CD14-positive monocyte (primary cell): ENCODE measurements at regions not wholly inside any gene's neighbourhood (a gene's known extent, or its start where the extent isn't known, plus 50 kb on each side); places are given as distances from the start of the nearest gene placed in this dataset.

Source experiments
- DNase-seq, 3 donors: peaks; one replicate each; pipeline ENCODE4 v3.0.0-alpha.2; 2011 to 2022
- H2AFZ ChIP-seq: 2 replicates; pipeline ENCODE4 v1.6.0; 2012; ENCODE audit warnings: mild to moderate bottlenecking, low read depth, low read length, inconsistent platforms; ENCODE audit not compliant: insufficient read depth, poor library complexity, severe bottlenecking
- H3K27ac ChIP-seq, 2 donors: 1 replicate in 1 of 2; 2 replicates in 1 of 2; pipeline ENCODE4 v1.5.1; 2012 to 2013; ENCODE audit warnings: low read length in 2 of 2, control low read depth in 1 of 2, inconsistent platforms in 1 of 2, low read depth in 1 of 2, mild to moderate bottlenecking in 1 of 2
- H3K27me3 ChIP-seq, 2 donors: one replicate each; pipeline versions ENCODE4 v1.6.0 to v1.6.1; 2011 to 2013; ENCODE audit warnings: low read length in 2 of 2; ENCODE audit not compliant: control insufficient read depth in 2 of 2, insufficient read depth in 2 of 2
- H3K36me3 ChIP-seq, 2 donors: replicated peaks in 1 of 2; 1 replicate in 1 of 2; 2 replicates in 1 of 2; pipeline versions ENCODE4 v1.5.1 to v1.6.1; 2012 to 2013; ENCODE audit warnings: low read length in 2 of 2, control low read depth in 1 of 2, inconsistent platforms in 1 of 2, mild to moderate bottlenecking in 1 of 2; ENCODE audit not compliant: insufficient read depth in 2 of 2, control insufficient read depth in 1 of 2
- H3K4me1 ChIP-seq, 2 donors: 1 replicate in 1 of 2; 2 replicates in 1 of 2; pipeline versions ENCODE4 v1.5.1 to v1.6.1; 2012 to 2013; ENCODE audit warnings: low read length in 2 of 2, control low read depth in 1 of 2, inconsistent platforms in 1 of 2, mild to moderate bottlenecking in 1 of 2, moderate library complexity in 1 of 2; ENCODE audit not compliant: insufficient read depth in 2 of 2, control insufficient read depth in 1 of 2
- H3K4me2 ChIP-seq: replicated peaks from 2 replicates; pipeline ENCODE3; 2012; ENCODE audit warnings: low read length, moderate library complexity, mild to moderate bottlenecking; ENCODE audit not compliant: poor library complexity, severe bottlenecking; ENCODE audit errors: extremely low read depth
- H3K4me3 ChIP-seq, 3 experiments: fragments of 200-600 bp in 1 of 3; sonication (generic) in 1 of 3; replicated peaks in 1 of 3; 1 replicate in 2 of 3; 2 replicates in 1 of 3; pipeline ENCODE4 v1.5.1; 2011 to 2013; ENCODE audit warnings: low read length in 3 of 3, mild to moderate bottlenecking in 3 of 3, control low read depth in 2 of 3, low read depth in 2 of 3, inconsistent platforms in 1 of 3, moderate library complexity in 1 of 3
- H3K79me2 ChIP-seq: 2 replicates; pipeline ENCODE4 v1.6.0; 2012; ENCODE audit warnings: mild to moderate bottlenecking, control low read depth, inconsistent platforms, low read length, moderate library complexity; ENCODE audit not compliant: insufficient read depth
- H3K9ac ChIP-seq: 2 replicates; pipeline ENCODE4 v1.6.0; 2017; ENCODE audit warnings: low read length, mild to moderate bottlenecking; ENCODE audit not compliant: insufficient read depth, poor library complexity, severe bottlenecking
- H3K9me3 ChIP-seq, 2 donors: replicated peaks in 1 of 2; 1 replicate in 1 of 2; 2 replicates in 1 of 2; pipeline versions ENCODE4 v1.5.1 to v1.6.1; 2012 to 2013; ENCODE audit warnings: low read length in 2 of 2, control low read depth in 1 of 2; ENCODE audit not compliant: control insufficient read depth in 1 of 2, insufficient read depth in 1 of 2
- H4K20me1 ChIP-seq: 2 replicates; pipeline ENCODE4 v1.6.0; 2012; ENCODE audit warnings: mild to moderate bottlenecking, low read length, control low read depth, moderate library complexity; ENCODE audit not compliant: insufficient read depth
- H3K27ac Mint-ChIP-seq, 7 donors: one replicate each; pipeline ENCODE4 v1.8.0; 2020; ENCODE audit warnings: mild to moderate bottlenecking in 7 of 7, mixed read lengths in 7 of 7, moderate library complexity in 6 of 7, inconsistent platforms in 2 of 7
- H3K27me3 Mint-ChIP-seq, 3 donors: one replicate each; pipeline ENCODE4 v1.8.0; 2021 to 2022; ENCODE audit warnings: low read depth in 3 of 3, mild to moderate bottlenecking in 3 of 3, mixed read lengths in 3 of 3, moderate library complexity in 3 of 3, inconsistent platforms in 1 of 3
- H3K36me3 Mint-ChIP-seq, 2 donors: one replicate each; pipeline ENCODE4 v1.8.0; 2020; ENCODE audit warnings: mixed read lengths in 2 of 2, inconsistent platforms in 1 of 2, mild to moderate bottlenecking in 1 of 2
- H3K4me1 Mint-ChIP-seq: one replicate; pipeline ENCODE4 v1.8.0; 2020; ENCODE audit warnings: mild to moderate bottlenecking, mixed read lengths
- H3K4me3 Mint-ChIP-seq, 2 donors: one replicate each; pipeline ENCODE4 v1.8.0; 2020; ENCODE audit warnings: mild to moderate bottlenecking in 2 of 2, mixed read lengths in 2 of 2, moderate library complexity in 1 of 2
- H3K9me3 Mint-ChIP-seq, 7 donors: one replicate each; pipeline ENCODE4 v1.8.0; 2020 to 2022; ENCODE audit warnings: mixed read lengths in 7 of 7, mild to moderate bottlenecking in 6 of 7, moderate library complexity in 6 of 7, inconsistent platforms in 2 of 7
- CTCF ChIP-seq: fragments of 200-600 bp; IDR thresholded peaks from one replicate; pipeline ENCODE4 v1.8.0; 2022; ENCODE audit warnings: antibody characterized with exemption, mild to moderate bottlenecking
- WGBS: methylation state at CpG from one replicate; pipeline ENCODE4 v1.1.5; 2013; ENCODE audit warnings: missing lambda C conversion rate; ENCODE audit not compliant: insufficient coverage; 5-methylcytosine and 5-hydroxymethylcytosine counted together
- intact Hi-C, 2 donors: fragments of 100-400 bp; cut with micrococcal nuclease; formaldehyde crosslinking; loops; one replicate each; pipeline versions ENCODE4 v1.15.0 to v1.15.1; 2023

GRCh38 chr11:107116358-107116757, 98.1 kb upstream of the GUCY1A2 start:
- Histone ChIP-seq H3K27ac (no peak overlapping the region), H3K4me1 (no peaks in the 10 kb centered on the region), H3K36me3 (no peaks in the 10 kb centered on the region), H3K4me2 (no peak overlapping the region), H3K27me3 (no peaks in the 10 kb centered on the region), H3K4me3 (no peak overlapping the region), H4K20me1 (no peaks in the 10 kb centered on the region), H3K9me3 (peaks cover 10 to 15% of the 10 kb centered on the region in 2 donors), H3K9ac (no peak overlapping the region), H3K79me2 (no peaks in the 10 kb centered on the region), H2AFZ (no peak overlapping the region)
- no peaks in the 10 kb centered on the region for H3K27me3 Mint-ChIP-seq
- no peak overlapping the region for H3K27ac Mint-ChIP-seq
- H3K4me1 Mint-ChIP-seq = no peaks in the 10 kb centered on the region
- intact Hi-C loops = no loop called here
- no peaks in the 10 kb centered on the region for H3K36me3 Mint-ChIP-seq
- TF ChIP-seq CTCF = no peak
- H3K4me3 Mint-ChIP-seq = no peak overlapping the region
- no peak for DNase-seq
- H3K9me3 Mint-ChIP-seq = peaks cover 0 to 10% (median 6%) of the 10 kb centered on the region in 7 donors
- WGBS = no CpG with 5 or more reads among the region's 2 CpGs

- Mint-ChIP-seq H3K4me3 (no peak overlapping the region), H3K36me3 (no peaks in the 10 kb centered on the region), H3K27ac (no peak overlapping the region), H3K9me3 (peaks cover 0 to 20% (median 11%) of the 10 kb centered on the region in 7 donors), H3K27me3 (no peaks in the 10 kb centered on the region), H3K4me1 (no peaks in the 10 kb centered on the region)
- intact Hi-C loops = no loop called here
- Histone ChIP-seq H4K20me1 (no peaks in the 10 kb centered on the region), H2AFZ (no peak overlapping the region), H3K4me3 (no peak overlapping the region), H3K4me1 (no peaks in the 10 kb centered on the region), H3K4me2 (no peak overlapping the region), H3K27ac (no peak overlapping the region), H3K27me3 (no peaks in the 10 kb centered on the region), H3K36me3 (no peaks in the 10 kb centered on the region), H3K79me2 (no peaks in the 10 kb centered on the region), H3K9me3 (peaks cover 23 to 24% of the 10 kb centered on the region in 2 donors), H3K9ac (no peak overlapping the region)
- no peak for DNase-seq
- WGBS = 92% methylated on average over 5 of the region's 9 CpGs
- TF ChIP-seq CTCF = no peak
Measured at GRCh38 chr11:107102692-107103477, 84.6 kb upstream of the GUCY1A2 start.
